Mesodermal cell (in vitro differentiated cells): ENCODE measurements at regions not wholly inside any gene's neighbourhood (a gene's known extent, or its start where the extent isn't known, plus 50 kb on each side); places are given as distances from the start of the nearest gene placed in this dataset.

Source experiments
- H3K27ac ChIP-seq: 2 replicates; pipeline ENCODE4 v1.7.0; 2013; ENCODE audit warnings: mild to moderate bottlenecking, low read depth, low read length, moderate library complexity; ENCODE audit not compliant: severe bottlenecking
- H3K36me3 ChIP-seq: 2 replicates; pipeline ENCODE4 v1.7.1; 2013; ENCODE audit warnings: mild to moderate bottlenecking, low read length, moderate library complexity; ENCODE audit not compliant: control insufficient read depth, insufficient read depth
- H3K4me1 ChIP-seq: one replicate; pipeline ENCODE4 v1.7.1; 2013; ENCODE audit warnings: mild to moderate bottlenecking, low read length; ENCODE audit not compliant: insufficient read depth, control insufficient read depth, poor library complexity, severe bottlenecking
- H3K4me3 ChIP-seq: 2 replicates; pipeline ENCODE4 v1.7.0; 2013; ENCODE audit warnings: low read length, control low read depth, mild to moderate bottlenecking; ENCODE audit not compliant: insufficient read depth, poor library complexity, severe bottlenecking; ENCODE audit errors: extremely low read depth
- H3K9me3 ChIP-seq: 2 replicates; pipeline ENCODE4 v1.7.1; 2013; ENCODE audit warnings: mild to moderate bottlenecking, low read length, moderate library complexity; ENCODE audit not compliant: control insufficient read depth
- WGBS, 2 experiments: methylation state at CpG; one replicate each; pipeline ENCODE4 v1.1.5; 2013; ENCODE audit warnings: missing lambda C conversion rate in 2 of 2; ENCODE audit not compliant: insufficient coverage in 2 of 2; 5-methylcytosine and 5-hydroxymethylcytosine counted together

DNA sequence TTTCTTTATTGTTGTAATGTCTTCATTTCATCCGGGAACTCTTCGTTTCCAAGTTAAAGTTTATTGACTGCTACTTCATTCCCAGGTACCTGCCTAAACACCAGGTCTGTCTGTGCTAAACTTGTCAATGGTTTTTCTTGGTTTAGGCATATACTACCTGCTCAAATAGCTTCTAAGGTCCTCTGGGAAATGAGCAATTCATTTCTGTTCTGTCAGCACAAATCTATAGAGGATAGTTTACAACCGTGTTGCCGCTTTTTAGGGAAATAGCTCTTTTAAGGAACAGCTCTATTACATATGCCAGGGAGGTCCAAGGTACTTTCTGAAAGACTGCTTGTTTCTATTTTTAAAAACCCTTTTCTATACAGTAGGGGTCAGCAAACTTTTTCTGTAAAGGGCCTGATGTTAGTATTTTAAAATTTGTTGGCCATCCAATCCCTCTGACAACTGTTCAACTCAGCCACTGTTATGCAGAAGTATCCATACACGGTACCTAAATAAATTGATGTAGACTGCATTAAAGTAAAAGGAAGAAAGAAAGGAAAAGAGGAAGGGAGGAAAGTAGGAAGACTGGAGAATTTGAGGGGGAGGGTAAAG, 222.7 kb upstream of the PTBP2 start:
- Histone ChIP-seq H3K4me3 (no peak overlapping the region), H3K36me3 (no peaks in the 10 kb centered on the region), H3K27ac (no peak overlapping the region), H3K4me1 (no peaks in the 10 kb centered on the region), H3K9me3 (no peaks in the 10 kb centered on the region)
- WGBS, 2 experiments, result 90 to 100% methylated on average over 1 to 2 of the region's 5 CpGs

DNA sequence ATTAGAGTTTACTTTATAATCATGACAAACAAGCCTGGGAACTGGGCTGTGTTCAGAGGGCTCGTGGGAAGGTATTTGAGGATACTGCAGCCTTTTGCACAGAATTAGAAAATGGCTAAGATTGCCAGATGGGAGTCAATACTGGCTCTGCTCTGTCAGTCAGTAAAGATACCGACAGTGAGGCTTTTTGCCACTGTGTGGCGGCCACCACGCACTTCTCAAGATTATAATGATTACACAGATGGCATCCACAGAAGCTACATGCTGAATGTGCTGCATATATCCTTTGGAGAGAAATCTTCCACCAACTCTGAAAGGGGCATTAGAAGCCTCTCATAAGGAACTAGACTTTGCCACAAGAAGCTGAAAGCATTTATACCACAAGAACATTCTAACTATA, 213.4 kb upstream of the PTBP2 start:
- no peaks in the 10 kb centered on the region for H3K4me1 ChIP-seq
- 83 to 93% methylated on average over 3 to 4 of the region's 4 CpGs for WGBS, 2 experiments
- H3K36me3 ChIP-seq, result no peaks in the 10 kb centered on the region
- H3K9me3 ChIP-seq, result no peaks in the 10 kb centered on the region
- H3K27ac ChIP-seq, result no peak overlapping the region
- H3K4me3 ChIP-seq, result no peak overlapping the region

DNA sequence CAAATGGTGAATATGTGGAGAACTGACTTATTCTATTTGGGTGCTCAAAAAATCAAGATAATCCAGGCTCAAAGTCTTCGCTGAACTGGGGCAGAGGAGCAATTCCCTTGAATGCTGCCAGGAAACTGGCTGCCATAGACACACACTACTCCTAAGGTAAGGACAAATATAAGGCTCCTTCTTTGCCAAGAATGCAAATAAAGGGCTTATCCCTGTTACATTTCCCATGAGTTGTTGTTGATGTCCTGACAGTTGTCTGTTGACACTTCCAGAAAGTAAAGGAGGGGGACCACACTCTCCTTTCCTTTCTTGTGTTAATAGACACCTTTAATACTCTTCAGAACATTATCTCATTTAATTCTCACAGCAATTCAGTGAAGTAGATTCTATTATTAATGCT, 212.2 kb upstream of the PTBP2 start:
- no peak overlapping the region for H3K4me3 ChIP-seq
- WGBS, 2 experiments, result 100% methylated on average over 1 of the region's 1 CpG; no CpG with 5 or more reads in 1 of the 2 experiments
- no peaks in the 10 kb centered on the region for H3K36me3 ChIP-seq
- no peaks in the 10 kb centered on the region for H3K9me3 ChIP-seq
- no peaks in the 10 kb centered on the region for H3K4me1 ChIP-seq
- H3K27ac ChIP-seq, result no peak overlapping the region

DNA sequence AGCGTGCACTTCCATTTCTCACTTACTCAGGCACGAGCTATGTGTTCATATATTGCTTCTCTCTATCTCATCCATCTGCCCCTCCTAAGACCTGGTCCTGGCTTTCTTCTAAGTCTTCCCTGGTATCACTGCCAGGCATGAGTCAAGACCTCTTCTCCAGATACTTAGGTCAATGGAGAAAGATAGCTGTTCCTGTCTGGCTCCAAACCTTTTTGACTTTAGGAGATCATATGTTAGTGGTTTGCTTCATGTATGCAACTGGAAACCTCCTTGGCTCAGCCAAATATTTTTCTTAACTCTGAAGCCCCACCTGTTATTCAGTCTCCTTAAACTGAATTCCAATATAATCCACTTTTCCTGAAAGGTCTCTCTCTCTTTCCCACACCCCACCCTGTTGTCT, 211.6 kb upstream of the PTBP2 start:
- no peaks in the 10 kb centered on the region for H3K4me1 ChIP-seq
- H3K36me3 ChIP-seq, result no peaks in the 10 kb centered on the region
- WGBS, 2 experiments, result 75 to 100% methylated on average over 2 of the region's 2 CpGs
- H3K27ac ChIP-seq, result no peak overlapping the region
- H3K9me3 ChIP-seq, result no peaks in the 10 kb centered on the region
- no peak overlapping the region for H3K4me3 ChIP-seq

DNA sequence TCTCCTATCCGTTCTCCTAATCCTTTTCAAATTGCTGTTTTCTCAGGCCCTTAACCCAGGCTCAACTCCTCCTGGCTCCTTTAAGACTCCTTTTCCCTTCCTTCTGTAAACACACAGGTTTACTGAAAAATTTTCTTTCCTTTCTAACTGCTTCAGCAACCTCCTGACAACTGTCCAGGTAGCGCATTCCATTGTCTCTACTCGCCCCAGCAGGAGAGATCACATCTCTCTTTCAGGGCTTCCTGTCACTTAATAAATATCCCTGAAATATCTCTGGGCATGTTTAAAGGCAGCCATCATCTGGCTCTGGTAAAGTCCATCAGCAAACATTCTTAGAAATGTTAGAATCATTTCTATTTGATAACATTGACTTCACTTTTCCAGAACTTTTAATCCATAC, 211.2 kb upstream of the PTBP2 start:
- 84 to 94% methylated on average over 3 of the region's 3 CpGs for WGBS, 2 experiments
- H3K4me3 ChIP-seq, result no peak overlapping the region
- no peak overlapping the region for H3K27ac ChIP-seq
- H3K4me1 ChIP-seq, result no peaks in the 10 kb centered on the region
- no peaks in the 10 kb centered on the region for H3K36me3 ChIP-seq
- H3K9me3 ChIP-seq, result no peaks in the 10 kb centered on the region

DNA sequence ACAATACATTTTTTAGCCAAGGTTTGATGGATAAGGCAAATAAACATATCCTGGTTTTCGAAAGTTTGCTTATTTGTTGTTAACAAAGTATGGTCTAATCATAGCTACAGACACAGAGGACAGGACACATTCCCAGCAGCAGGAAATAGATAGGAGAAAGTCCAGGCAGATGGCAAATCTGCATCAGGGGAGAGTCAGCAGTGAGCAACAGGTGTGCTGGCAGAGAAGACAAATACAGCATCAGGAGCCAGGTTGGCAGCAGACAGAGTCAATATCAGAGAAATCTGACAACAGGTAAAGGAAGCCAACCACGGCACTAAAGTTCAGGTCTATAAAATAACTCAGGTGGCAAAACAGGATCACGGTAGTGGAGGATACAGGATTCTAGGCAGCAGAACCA, 210.7 kb upstream of the PTBP2 start:
- no peaks in the 10 kb centered on the region for H3K36me3 ChIP-seq
- no peak overlapping the region for H3K4me3 ChIP-seq
- H3K9me3 ChIP-seq, result no peaks in the 10 kb centered on the region
- no peak overlapping the region for H3K27ac ChIP-seq
- WGBS, 2 experiments, result 91 to 97% methylated on average over 2 of the region's 3 CpGs
- H3K4me1 ChIP-seq, result no peaks in the 10 kb centered on the region

DNA sequence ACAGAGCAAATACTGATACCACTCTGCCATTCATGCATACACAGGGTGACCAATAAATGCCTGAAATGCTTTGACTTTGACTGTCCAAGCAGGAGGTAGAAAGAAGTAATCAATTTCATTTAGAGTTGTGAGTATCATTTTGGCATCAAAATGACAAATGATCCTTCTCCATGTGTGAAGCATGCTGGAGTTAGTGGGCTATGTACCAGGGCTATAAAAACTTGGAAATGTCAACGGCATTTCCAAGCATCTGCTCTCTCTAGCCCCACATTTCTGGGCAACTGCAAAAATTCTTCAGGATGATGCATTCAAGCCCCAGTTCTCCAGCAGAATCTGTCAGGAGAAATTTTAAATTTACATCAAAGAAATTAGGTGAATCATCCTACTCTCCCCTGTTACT, 208.4 kb upstream of the PTBP2 start:
- no peaks in the 10 kb centered on the region for H3K4me1 ChIP-seq
- H3K4me3 ChIP-seq, result no peak overlapping the region
- H3K27ac ChIP-seq, result no peak overlapping the region
- H3K9me3 ChIP-seq, result no peaks in the 10 kb centered on the region
- WGBS, 2 experiments, result no CpG with 5 or more reads among the region's 1 CpG
- H3K36me3 ChIP-seq, result no peaks in the 10 kb centered on the region

DNA sequence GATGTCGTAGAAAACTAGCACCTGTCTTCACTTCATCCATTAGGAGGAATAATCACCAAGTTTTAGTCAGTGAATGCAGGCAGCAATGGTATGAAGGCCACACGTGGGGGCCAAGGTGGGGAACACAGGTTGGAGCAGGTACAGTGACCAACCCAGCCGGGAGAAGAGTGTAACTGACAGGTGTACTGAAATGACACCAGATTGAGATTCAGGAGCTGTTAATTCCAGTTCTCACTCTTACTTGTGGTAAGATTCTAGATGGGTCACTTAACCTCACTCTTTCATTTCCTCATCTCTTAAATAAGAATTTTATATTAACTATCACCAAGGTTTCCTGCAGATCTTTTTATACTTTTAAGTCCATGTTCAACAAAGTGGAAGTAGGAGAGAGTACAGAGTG, 206.2 kb upstream of the PTBP2 start:
- Histone ChIP-seq H3K27ac (no peak overlapping the region), H3K4me3 (no peak overlapping the region), H3K36me3 (no peaks in the 10 kb centered on the region), H3K9me3 (no peaks in the 10 kb centered on the region), H3K4me1 (peaks cover 1% of the 10 kb centered on the region)
- WGBS, 2 experiments, result 67 to 88% methylated on average over 2 to 3 of the region's 3 CpGs

DNA sequence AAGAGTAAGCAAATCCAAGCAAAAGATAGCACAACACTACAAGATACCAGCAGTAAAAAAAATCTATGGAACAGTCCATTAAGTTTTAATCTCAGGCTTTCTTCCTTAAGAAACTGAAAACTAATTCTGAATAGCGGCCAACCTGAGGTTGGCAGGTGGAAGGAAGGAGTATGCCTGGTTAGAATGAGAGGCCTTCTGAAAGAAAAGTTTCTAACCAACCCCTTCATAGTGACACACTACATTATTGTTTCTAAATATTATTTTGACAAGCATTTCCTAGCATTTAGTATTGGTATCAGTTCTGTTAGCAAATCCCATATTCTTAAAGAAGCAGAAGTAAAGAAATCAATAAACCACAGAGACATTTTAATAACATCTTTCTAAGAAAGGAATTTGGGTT, 205.7 kb upstream of the PTBP2 start:
- no peak overlapping the region for H3K27ac ChIP-seq
- WGBS, 2 experiments, result no CpG with 5 or more reads among the region's 1 CpG
- H3K4me3 ChIP-seq, result no peak overlapping the region
- no peaks in the 10 kb centered on the region for H3K36me3 ChIP-seq
- no peaks in the 10 kb centered on the region for H3K9me3 ChIP-seq
- H3K4me1 ChIP-seq, result peaks cover 5% of the 10 kb centered on the region

DNA sequence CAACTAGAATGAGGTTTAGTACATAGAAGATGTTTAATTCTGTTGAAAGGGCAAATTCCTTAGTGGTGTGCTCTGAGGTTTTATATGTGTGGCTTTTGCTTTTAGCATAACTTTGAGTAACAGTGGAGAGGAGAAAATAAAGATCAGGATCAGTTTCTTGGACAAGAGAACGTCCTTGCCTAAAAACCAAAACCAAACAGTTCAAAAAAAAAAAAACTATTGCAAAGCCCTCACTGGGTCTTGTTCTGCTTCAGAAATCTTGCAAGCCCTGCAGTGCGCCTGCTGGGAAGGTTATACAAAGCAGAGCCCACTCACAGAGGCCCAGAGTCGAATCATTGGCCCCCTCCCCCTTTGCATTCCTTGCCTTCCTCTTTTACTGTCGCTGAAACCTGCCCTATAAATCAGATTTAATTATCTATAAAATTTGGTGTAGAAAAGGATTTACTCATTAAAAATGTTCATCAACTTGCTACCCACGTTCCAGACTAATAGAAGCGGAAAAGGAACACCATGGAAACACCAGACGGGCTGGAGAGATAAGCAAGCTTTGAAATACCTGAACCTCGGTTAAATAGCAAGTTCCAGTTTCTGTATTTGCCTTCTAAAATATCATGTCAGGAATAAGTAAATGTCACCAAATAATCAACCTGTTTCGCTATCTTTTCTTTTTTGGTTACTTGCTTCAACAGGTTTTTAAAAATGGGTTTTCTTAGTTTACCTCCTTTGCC, 201.6 kb upstream of the PTBP2 start:
- Histone ChIP-seq H3K36me3 (no peaks in the 10 kb centered on the region), H3K4me3 (no peak overlapping the region), H3K9me3 (no peaks in the 10 kb centered on the region), H3K27ac (peak overlapping the region; percentile 65), H3K4me1 (peaks cover 9% of the 10 kb centered on the region)
- 61 to 70% methylated on average over 4 to 5 of the region's 9 CpGs for WGBS, 2 experiments

DNA sequence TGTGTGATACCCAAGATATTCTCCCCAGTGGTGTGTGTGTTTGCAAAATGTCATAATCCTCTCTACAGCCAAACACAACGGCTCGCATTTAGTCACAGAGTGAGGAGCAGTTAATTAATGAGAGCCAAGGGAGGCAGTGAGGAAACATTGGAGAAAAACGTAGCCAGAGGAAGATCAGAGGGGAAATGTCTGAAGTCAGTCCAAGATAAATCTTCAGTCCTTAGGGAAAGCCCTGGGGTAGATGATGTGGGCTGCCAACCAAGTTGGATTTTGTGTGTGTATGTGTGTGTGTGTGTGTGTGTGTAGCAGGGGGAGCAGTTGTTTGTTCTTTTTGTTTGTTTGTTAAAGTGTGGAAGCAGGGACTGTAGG, 201.0 kb upstream of the PTBP2 start:
- no peaks in the 10 kb centered on the region for H3K36me3 ChIP-seq
- no peak overlapping the region for H3K4me3 ChIP-seq
- H3K9me3 ChIP-seq, result no peaks in the 10 kb centered on the region
- H3K27ac ChIP-seq, result peak overlapping the region; percentile 65
- peaks cover 9% of the 10 kb centered on the region for H3K4me1 ChIP-seq
- WGBS, 2 experiments, result 16 to 27% methylated on average over 1 to 2 of the region's 3 CpGs
